Suprapubic skin (tissue), 4 donors: ENCODE measurements at regions not wholly inside any gene's neighbourhood (a gene's known extent, or its start where the extent isn't known, plus 50 kb on each side); places are given as distances from the start of the nearest gene placed in this dataset.

Experiments
- DNase-seq, 2 donors: peaks; one replicate each; pipeline ENCODE4 v3.0.0-alpha.2; 2019; ENCODE audit warnings: low spot score in 2 of 2
- H3K27ac ChIP-seq: fragments of 200-600 bp; sonication (generic); one replicate; pipeline ENCODE4 v1.5.1; 2019
- H3K27me3 ChIP-seq: fragments of 200-600 bp; sonication (generic); one replicate; pipeline ENCODE4 v1.5.1; 2019
- H3K36me3 ChIP-seq: fragments of 200-600 bp; sonication (generic); one replicate; pipeline ENCODE4 v1.5.1; 2019
- H3K4me1 ChIP-seq: fragments of 200-600 bp; sonication (generic); one replicate; pipeline ENCODE4 v1.5.1; 2019
- H3K4me3 ChIP-seq: fragments of 200-600 bp; sonication (generic); one replicate; pipeline ENCODE4 v1.5.1; 2019; ENCODE audit warnings: mild to moderate bottlenecking
- H3K9me3 ChIP-seq: fragments of 200-600 bp; sonication (generic); one replicate; pipeline ENCODE4 v1.5.1; 2019
- CTCF ChIP-seq, 2 donors: fragments of 200-600 bp in 1 of 2; fragments of 450-650 bp in 1 of 2; sonication (generic) in 1 of 2; IDR thresholded peaks; one replicate each; pipeline ENCODE4 v1.5.1; 2016 to 2019; ENCODE audit warnings: antibody characterized with exemption in 2 of 2, mild to moderate bottlenecking in 1 of 2, moderate library complexity in 1 of 2
- EP300 ChIP-seq: sonication (generic); formaldehyde crosslinking; IDR thresholded peaks from one replicate; pipeline ENCODE4 v1.6.1; 2017; ENCODE audit warnings: antibody characterized with exemption
- POLR2A ChIP-seq, 2 donors: fragments of 450-650 bp; IDR thresholded peaks; one replicate each; pipeline ENCODE4 v1.6.1; 2017; ENCODE audit warnings: antibody characterized with exemption in 2 of 2, mild to moderate bottlenecking in 2 of 2, moderate library complexity in 2 of 2
- POLR2AphosphoS5 ChIP-seq, 3 donors: sonication (generic); formaldehyde crosslinking; IDR thresholded peaks; one replicate each; pipeline ENCODE4 v1.6.1; 2017; ENCODE audit warnings: antibody characterized with exemption in 3 of 3
- WGBS: methylation state at CpG from one replicate; pipeline ENCODE4 v1.1.5; 2018; 5-methylcytosine and 5-hydroxymethylcytosine counted together

- DNase-seq, result no peak
- Histone ChIP-seq H3K9me3 (no peaks in the 10 kb centered on the region), H3K4me1 (peaks cover 17% of the 10 kb centered on the region), H3K27me3 (no peaks in the 10 kb centered on the region), H3K27ac (no peak overlapping the region), H3K36me3 (no peaks in the 10 kb centered on the region), H3K4me3 (no peak overlapping the region)
- TF ChIP-seq EP300, result no peak
- TF ChIP-seq CTCF (IDR thresholded peaks at IDR 0.05), result no peak
- no peak for TF ChIP-seq POLR2A (IDR thresholded peaks at IDR 0.05)
- TF ChIP-seq POLR2AphosphoS5 (IDR thresholded peaks at IDR 0.05), result no peak
- 30% methylated on average over 2 of the region's 2 CpGs for WGBS
Measured at GRCh38 chr5:23027331-23027730, 174.2 kb upstream of the CDH12 start.

GRCh38 chr5:23026252-23027170 is 173.4 kb upstream of the CDH12 start:
- Histone ChIP-seq H3K27ac (no peak overlapping the region), H3K4me3 (no peak overlapping the region), H3K9me3 (no peaks in the 10 kb centered on the region), H3K36me3 (no peaks in the 10 kb centered on the region), H3K27me3 (no peaks in the 10 kb centered on the region), H3K4me1 (peaks cover 17% of the 10 kb centered on the region)
- TF ChIP-seq POLR2A (IDR thresholded peaks at IDR 0.05), result no peak
- no peak for DNase-seq
- 58% methylated on average over 5 of the region's 5 CpGs for WGBS

GRCh38 chr5:23025629-23026233 is 172.6 kb upstream of the CDH12 start:
- TF ChIP-seq CTCF (IDR thresholded peaks at IDR 0.05) (no peak), EP300 (no peak), POLR2AphosphoS5 (IDR thresholded peaks at IDR 0.05) (no peak), POLR2A (IDR thresholded peaks at IDR 0.05) (no peak)
- Histone ChIP-seq H3K9me3 (no peaks in the 10 kb centered on the region), H3K27me3 (no peaks in the 10 kb centered on the region), H3K4me3 (no peak overlapping the region), H3K27ac (no peak overlapping the region), H3K36me3 (no peaks in the 10 kb centered on the region), H3K4me1 (peaks cover 17% of the 10 kb centered on the region)
- 68% methylated on average over 1 of the region's 1 CpG for WGBS
- no peak for DNase-seq

GRCh38 chr5:23024470-23024869 is 171.3 kb upstream of the CDH12 start:
- Histone ChIP-seq H3K36me3 (no peaks in the 10 kb centered on the region), H3K27ac (no peak overlapping the region), H3K27me3 (no peaks in the 10 kb centered on the region), H3K9me3 (no peaks in the 10 kb centered on the region), H3K4me1 (peaks cover 17% of the 10 kb centered on the region), H3K4me3 (no peak overlapping the region)
- WGBS, result 88% methylated on average over 5 of the region's 5 CpGs
- TF ChIP-seq CTCF (IDR thresholded peaks at IDR 0.05) (no peak), POLR2A (IDR thresholded peaks at IDR 0.05) (no peak), EP300 (no peak), POLR2AphosphoS5 (IDR thresholded peaks at IDR 0.05) (no peak)
- no peak for DNase-seq

DNA sequence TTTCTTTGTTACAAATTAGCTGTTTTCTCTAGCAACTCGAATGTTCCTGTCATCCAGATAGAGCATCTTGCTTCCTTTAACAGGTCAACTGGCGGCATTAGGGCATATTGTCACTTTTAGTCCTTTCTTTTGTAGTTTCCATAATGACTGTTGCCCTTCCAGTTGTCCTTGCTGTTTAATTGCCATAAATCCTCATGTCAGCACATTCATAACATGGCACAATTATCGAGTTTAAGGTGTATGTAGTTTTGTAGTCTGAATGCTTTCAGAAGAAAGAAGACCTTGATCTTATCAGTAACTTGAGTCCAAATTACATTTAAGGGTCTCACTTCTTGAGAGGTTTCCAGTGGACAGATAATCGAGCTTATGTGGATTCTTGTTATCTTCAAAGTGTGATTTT is 161.7 kb upstream of the CDH12 start:
- Histone ChIP-seq H3K36me3 (no peaks in the 10 kb centered on the region), H3K4me1 (peaks cover 2% of the 10 kb centered on the region), H3K27ac (no peak overlapping the region), H3K4me3 (no peak overlapping the region), H3K9me3 (no peaks in the 10 kb centered on the region), H3K27me3 (no peaks in the 10 kb centered on the region)
- 79% methylated on average over 4 of the region's 4 CpGs for WGBS
- TF ChIP-seq CTCF (IDR thresholded peaks at IDR 0.05) (no peak), EP300 (no peak), POLR2AphosphoS5 (IDR thresholded peaks at IDR 0.05) (no peak), POLR2A (IDR thresholded peaks at IDR 0.05) (no peak)
- DNase-seq, result no peak
